B cell (primary cell): ENCODE measurements at regions not wholly inside any gene's neighbourhood (a gene's known extent, or its start where the extent isn't known, plus 50 kb on each side); places are given as distances from the start of the nearest gene placed in this dataset.

ENCODE experiments used
- EZH2 ChIP-seq: IDR thresholded peaks from 2 replicates; pipeline ENCODE4 v1.6.1; 2012; ENCODE audit warnings: borderline replicate concordance, low read depth, mild to moderate bottlenecking, moderate library complexity, low read length; ENCODE audit not compliant: insufficient read depth, poor library complexity, severe bottlenecking
- TF ChIP-seq, protein P1 (sequence below): fragments of 200-600 bp; IDR thresholded peaks from one replicate; pipeline ENCODE4 v1.8.0; 2022; ENCODE audit warnings: antibody characterized with exemption, mild to moderate bottlenecking

GRCh38 chr5:35339006-35339405 is 108.7 kb upstream of the PRLR start:
- TF ChIP-seq EZH2: no peak
- TF ChIP-seq, protein P1, sequence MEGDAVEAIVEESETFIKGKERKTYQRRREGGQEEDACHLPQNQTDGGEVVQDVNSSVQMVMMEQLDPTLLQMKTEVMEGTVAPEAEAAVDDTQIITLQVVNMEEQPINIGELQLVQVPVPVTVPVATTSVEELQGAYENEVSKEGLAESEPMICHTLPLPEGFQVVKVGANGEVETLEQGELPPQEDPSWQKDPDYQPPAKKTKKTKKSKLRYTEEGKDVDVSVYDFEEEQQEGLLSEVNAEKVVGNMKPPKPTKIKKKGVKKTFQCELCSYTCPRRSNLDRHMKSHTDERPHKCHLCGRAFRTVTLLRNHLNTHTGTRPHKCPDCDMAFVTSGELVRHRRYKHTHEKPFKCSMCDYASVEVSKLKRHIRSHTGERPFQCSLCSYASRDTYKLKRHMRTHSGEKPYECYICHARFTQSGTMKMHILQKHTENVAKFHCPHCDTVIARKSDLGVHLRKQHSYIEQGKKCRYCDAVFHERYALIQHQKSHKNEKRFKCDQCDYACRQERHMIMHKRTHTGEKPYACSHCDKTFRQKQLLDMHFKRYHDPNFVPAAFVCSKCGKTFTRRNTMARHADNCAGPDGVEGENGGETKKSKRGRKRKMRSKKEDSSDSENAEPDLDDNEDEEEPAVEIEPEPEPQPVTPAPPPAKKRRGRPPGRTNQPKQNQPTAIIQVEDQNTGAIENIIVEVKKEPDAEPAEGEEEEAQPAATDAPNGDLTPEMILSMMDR: no peak
